ENCODE measurements at regions not wholly inside any gene's neighbourhood (a gene's known extent, or its start where the extent isn't known, plus 50 kb on each side); places are given as distances from the start of the nearest gene placed in this dataset.

- DNase-seq = peak; percentile 66
These were observed 638.2 kb downstream of the FBXO15 start for GRCh38 chr18:73509460-73509859.

- no peak for DNase-seq
These were observed 635.5 kb upstream of the NETO1 start for GRCh38 chr18:73503326-73503725.

DNA sequence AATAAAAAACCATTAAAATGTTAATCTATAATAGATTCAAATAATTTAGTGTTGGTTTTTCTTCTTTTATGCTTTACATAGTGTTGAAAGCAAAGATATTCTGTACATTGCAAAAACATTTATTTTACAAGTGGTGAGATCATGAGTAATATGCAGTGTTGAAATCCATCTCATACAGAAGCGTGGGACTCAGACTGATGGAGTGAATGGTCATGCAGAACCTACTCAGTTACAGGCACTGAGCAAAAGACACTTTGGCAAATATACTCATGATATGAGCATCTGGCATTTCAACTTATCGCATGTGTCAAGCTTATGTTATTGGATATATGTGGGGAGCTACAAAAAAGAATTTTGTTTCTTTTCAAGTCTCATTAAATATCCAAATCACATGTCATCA is 620.2 kb upstream of the NETO1 start:
- DNase-seq = peak; percentile 59

DNA sequence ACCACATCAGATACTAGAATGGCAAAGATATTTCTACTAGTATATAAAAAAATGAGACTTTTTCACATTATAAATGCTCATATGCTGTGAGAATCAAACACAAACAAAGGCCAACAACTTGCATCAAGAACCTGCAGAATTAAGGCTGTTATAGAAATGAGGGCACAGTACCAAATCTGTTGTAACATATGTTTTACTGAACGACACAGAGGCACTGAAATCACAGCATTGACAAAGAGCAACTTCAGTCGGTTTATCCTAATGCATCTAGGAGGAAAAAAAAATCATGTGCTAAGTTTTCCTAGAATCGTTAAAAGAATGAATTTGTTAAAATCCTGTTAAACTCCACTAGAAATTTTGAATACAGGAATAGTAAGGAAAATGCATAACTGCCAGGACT is 617.4 kb upstream of the NETO1 start:
- DNase-seq = no peak

DNA sequence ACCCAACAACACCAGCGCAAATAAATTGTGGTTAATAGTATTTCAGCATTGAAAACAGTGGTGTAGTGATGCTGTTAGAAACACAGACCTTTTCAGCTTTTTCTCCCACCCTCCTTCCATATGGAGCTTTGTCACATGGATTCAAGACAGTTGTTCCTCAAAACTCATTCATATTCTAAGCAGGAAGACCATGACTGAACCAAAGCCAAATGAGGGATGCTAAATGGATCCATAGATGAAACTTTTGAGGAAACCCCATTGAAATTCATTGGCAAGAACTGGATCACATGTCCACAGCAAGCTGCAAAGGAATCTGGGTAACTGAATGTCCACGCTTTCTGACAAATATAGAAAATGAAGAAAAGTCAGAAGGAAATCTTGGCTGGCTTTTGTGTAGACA is 615.1 kb upstream of the NETO1 start:
- DNase-seq = no peak

GRCh38 chr18:73479477-73479876 is 611.7 kb upstream of the NETO1 start:
- peak; percentile 79 for DNase-seq

DNA sequence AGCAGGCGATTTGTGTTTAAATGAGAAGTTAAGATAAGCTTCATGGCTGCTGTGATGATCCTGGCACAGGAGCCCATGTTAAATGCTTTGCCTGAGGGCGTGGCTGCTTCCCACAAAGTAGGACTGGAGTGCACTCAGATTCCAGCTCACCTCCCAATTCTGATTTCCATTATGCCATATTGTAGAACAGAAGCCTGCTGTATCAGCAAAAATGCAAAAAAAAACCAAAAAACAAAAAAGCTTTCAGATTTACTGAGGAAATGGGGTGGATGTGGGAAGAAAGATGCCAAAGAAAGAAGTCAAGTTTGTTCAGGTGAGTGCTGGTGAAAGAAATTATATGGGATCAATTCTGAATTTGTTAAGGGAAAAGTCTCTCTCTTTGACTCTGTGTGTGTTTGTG is 610.4 kb upstream of the NETO1 start:
- DNase-seq = no peak

- no peak for DNase-seq
These were observed 608.2 kb upstream of the NETO1 start for GRCh38 chr18:73476031-73476430.

DNA sequence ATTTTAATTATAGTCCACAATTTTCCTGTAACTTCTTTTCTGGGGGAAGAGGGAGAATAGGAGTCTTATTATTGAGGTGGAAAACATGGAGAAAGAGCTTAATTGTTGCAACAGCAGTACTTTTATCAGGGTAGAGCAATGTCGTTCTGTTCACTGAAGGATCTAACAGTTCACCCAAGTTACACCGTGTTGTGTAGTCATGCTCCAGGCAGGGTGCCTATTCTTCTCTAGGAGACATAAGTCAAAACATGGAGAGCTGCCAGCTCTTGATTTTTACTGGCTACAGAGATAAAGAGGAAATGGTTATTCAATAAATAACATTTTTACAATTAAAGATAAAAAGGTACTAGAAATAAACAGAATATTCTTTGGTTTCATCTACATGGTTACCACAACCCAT is 594.3 kb upstream of the NETO1 start:
- DNase-seq = peak; percentile 76

GRCh38 chr18:73461780-73462059 is 593.9 kb upstream of the NETO1 start:
- peak; percentile 28 for DNase-seq

GRCh38 chr18:73461038-73461779 is 593.4 kb upstream of the NETO1 start:
- no peak for DNase-seq

DNA sequence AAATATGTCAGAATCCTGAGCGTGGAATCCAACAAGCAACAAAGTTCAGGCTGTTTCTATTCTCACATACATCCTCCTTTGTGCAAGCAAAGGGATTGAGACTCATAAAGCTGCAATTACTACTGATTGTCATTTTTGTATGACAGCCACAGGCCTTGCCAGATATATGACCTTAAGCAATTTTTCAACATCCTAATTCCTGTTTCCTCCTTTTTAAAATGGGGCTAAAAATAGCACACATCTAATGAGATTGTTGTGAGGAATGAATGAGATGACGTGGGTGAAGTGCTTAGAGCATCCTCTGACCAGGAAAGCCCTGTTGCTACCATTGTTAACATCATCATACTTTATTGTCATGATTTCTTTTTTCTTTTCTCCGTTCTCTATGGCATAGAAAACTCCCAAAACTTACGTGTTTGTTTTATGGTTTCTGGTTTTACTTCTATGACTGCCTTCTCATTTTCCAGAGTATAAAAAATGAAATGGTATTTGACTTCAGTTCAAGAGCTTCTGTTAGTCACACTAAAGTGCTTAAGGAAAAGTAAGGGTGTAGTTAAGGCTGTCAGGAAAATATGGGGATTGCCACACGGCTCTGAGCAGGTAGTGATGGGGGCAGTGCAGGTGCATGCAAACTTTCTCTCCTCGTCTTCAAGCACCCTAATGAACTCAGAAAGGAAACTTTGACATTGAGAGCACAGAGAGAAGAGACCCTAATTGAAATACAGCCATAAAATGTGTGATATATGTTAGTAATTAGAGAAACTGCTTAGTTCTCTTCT is 590.6 kb upstream of the NETO1 start:
- no peak for DNase-seq

- no peak for DNase-seq
These were observed 588.9 kb upstream of the NETO1 start for GRCh38 chr18:73456643-73457042.

DNA sequence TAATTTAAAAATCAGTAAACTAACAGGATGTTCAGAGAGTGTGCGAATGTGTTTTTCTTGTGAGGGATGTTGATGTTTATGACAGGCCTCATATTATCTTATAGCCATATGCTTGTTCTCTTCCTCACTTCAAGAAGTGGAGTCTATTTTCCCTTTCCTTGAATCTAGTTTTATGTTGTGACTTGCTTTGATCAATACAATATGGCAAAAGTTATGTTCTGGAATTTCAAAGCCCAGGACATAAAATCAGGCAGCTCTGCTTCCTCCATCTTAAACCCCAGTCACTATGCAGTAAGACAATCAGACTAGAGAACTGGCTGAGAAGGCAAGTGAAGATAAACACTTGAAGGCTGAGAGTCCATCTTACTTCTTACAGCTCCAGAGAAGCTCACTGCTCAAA is 585.1 kb upstream of the NETO1 start:
- DNase-seq = no peak

DNA sequence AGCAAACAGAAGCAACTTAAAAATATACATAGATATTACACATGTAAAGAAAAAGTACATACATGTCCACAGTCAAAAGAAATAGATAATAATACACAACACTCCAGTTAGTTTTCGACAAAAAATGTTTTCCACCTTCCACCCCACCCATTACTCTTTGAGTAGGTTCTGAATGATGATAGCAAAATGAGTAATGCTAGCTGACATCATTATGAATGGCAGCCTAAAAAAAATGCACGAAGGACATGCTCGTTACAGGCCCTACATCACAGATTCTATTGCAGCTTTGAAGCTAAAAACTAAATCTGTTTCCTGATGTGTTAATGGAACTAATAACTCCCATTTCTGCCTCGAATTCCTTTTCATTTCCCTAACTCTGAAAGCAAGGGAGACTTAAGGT is 578.7 kb upstream of the NETO1 start:
- no peak for DNase-seq

DNA sequence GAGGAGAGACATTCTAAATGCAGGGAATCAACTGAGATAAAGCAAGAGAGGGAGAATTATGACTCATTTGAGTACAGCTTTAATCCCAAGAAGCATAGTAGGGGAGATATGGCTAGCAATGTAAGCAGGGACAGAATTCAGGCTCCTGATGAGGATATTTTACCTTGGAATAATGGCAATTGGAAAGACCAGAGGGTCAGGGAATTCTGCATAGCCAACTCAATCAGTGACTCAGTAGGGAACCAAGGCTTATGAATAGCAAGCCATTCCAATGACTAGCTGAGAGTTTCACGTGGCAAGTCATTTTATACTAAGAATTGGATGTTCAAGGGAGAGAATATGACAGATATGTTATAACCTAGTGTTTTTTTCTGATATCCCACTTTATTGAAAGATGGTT is 563.8 kb upstream of the NETO1 start:
- no peak for DNase-seq

DNA sequence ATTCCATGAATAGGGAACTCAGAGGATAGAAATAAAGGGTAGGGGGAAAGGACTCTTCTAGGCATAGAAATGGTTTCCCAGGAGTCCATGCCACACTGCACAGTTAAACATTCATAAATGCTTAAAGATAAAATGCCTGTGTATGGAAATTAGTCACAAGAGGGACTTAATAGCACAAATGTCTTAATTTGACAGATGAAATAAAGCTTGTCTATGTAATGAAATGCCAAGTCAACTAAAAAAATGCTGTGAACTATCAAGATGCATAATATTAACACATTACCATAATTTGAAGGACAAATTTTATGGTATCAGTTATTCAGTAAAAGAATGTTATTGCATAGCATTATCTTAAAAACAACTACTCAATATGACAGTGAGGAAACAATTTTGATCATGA is 553.2 kb upstream of the NETO1 start:
- DNase-seq = no peak

DNA sequence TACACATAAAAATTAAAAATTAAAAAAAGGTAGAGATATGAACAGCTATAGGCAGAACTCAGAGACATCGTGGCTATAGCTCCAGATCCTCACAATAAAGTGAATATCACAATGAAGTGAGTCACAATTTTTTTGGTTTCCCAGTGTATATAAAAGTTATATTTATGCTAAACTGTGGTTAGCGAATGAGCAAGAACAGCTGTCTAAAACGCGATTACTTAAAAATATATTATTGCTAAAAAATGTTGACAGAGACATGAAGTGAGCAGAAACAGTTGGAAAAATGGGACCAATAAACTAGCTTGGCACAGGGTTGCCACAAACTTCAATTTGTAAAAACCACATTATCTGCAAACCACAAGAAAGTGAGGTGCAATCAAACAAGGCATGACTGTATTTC is 551.7 kb upstream of the NETO1 start:
- DNase-seq = no peak

GRCh38 chr18:73414598-73414997 is 546.8 kb upstream of the NETO1 start:
- DNase-seq = no peak

DNA sequence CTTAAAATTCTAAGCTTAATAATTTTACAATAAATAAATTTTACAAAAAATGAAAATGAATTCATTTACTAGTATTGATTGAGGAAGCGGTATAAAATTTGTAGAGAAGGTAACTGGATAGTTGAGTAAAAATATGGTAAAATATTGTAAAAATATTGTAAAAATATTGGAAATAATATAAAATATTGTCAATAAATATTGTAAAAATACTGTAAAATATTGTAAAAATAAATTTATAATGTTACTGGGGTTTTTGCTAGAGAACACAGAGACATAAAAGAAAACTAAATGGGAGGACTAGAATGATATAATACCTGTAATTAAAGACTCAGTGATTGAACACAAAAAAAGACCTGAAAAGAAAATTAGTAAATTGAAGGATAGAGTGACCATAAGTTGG is 546.3 kb upstream of the NETO1 start:
- DNase-seq = no peak

DNA sequence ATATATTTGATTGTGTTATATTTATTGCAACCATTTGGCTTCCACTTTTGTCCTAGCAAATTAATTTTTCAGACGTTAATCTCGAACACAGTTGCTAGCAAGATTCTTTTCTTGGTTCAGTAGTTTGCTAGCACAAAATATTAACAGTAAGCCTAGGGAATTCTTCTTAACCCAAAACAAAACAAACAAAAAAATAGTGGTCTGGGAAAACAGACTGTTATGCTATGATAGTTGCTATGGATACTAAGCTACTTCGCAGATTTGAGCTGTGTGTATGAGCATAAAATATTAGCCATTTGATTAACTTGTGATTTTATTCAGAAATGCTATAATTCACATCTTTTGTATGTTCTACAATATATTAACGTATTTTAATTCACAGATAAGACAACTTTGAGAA is 541.5 kb upstream of the NETO1 start:
- no peak for DNase-seq

- DNase-seq = peak; percentile 35
These were observed 540.7 kb upstream of the NETO1 start for GRCh38 chr18:73408469-73408868.

GRCh38 chr18:73407506-73407905 is 539.7 kb upstream of the NETO1 start:
- DNase-seq = peak; percentile 44

GRCh38 chr18:73384246-73384645 is 516.5 kb upstream of the NETO1 start:
- DNase-seq = peak; percentile 18

DNA sequence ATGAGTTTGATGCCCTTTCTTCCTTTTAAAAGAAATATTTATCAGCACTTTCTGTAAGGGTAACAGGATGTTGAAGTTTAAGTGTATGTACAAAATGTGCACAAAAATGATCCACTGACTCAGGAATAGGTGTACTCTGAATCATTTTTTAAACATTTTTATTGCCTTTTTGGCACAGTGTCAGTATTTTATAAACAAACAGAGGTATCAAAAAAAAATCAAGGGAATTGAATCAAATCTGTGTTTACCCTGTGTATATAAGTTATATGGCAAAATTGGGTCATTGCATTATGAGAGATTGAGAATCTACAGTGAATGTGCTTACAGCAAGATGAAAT is 513.9 kb upstream of the NETO1 start:
- DNase-seq = no peak

Data from fibroblast of upper back skin (primary cell).